GM18867 (cell line): ENCODE measurements at regions not wholly inside any gene's neighbourhood (a gene's known extent, or its start where the extent isn't known, plus 50 kb on each side); places are given as distances from the start of the nearest gene placed in this dataset.
"Not testable (repeated sequence)": the region's sequence is repeated elsewhere in the genome, so short reads cannot be mapped to it uniquely, and the experiment has no call there.

Experiments
- ATAC-seq: cut with Tn5 transposase; IDR thresholded peaks from one replicate; pipeline ENCODE4 v1.9.1; 2021; ENCODE audit warnings: mild to moderate bottlenecking, moderate library complexity; ENCODE audit not compliant: unreplicated experiment

DNA sequence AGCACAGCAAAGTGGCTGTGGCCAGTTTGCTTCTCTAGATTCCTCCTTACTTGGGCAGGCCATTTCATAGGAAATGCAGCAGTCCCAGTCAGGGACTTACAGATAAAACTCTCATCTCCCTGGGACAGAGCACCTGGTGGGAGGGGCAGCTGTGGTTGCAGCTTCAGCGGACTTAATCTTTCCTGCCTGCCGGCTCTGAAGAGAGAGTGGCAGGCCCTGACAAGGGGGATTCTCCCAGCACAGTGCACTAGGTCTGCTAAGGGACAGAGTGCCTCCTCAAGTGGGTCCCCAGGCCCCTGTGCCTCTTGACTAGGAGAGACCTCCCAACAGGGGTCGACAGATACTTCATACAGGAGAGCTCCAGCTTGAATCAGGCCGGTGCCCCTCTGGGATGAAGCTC lies 1649.1 kb downstream of the LRRC4C start:
- ATAC-seq = no peak

- no peak for ATAC-seq
Observed at GRCh38 chr11:39809833-39810232, 1649.6 kb downstream of the LRRC4C start.

DNA sequence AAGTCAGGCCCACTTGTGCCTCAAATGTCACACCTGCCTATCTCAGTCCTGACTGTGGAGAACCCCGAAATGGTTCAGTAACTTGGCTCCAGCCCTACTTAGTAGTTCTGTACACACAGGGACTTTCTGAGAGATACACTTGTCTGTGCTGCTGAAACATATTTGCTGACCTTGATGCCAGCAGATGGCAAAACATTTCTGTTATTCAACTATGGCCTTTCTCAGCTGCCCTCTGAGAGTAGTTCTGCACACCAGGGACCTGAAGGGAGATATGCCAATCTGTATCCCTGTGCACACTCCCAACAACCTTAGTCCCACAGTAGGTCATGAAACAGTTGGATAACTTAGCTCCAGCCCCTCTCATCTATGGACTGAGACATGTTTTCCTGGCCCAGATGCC lies 1651.5 kb downstream of the LRRC4C start:
- ATAC-seq = no peak

- ATAC-seq = no peak
Observed at GRCh38 chr11:39806652-39807051, 1652.8 kb downstream of the LRRC4C start.

- no peak for ATAC-seq
Observed at GRCh38 chr11:39804271-39804670, 1655.2 kb downstream of the LRRC4C start.

GRCh38 chr11:39786682-39787081 lies 1672.8 kb downstream of the LRRC4C start:
- no peak for ATAC-seq

DNA sequence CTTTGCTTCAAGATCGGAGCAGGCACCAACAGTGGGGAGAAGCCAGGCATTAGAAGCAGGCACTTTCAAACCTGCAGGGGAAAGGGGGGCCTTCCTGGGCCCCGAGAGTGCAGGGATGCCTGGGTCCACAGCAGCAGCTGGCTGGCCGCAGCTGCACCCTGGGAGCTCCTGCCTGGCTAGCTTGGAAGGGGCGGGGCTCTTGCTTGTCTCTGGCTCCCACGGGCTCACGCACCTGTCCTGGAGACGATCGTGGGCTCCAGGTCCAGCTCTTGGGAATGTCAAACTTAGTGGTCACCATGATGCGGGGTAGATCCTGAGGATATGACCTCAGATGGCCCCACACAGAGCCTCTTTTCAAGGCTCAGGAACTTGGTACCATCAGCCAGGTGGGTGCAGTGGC lies 1673.2 kb downstream of the LRRC4C start:
- no peak for ATAC-seq

GRCh38 chr11:39784873-39785272 lies 1674.6 kb downstream of the LRRC4C start:
- ATAC-seq = no peak

DNA sequence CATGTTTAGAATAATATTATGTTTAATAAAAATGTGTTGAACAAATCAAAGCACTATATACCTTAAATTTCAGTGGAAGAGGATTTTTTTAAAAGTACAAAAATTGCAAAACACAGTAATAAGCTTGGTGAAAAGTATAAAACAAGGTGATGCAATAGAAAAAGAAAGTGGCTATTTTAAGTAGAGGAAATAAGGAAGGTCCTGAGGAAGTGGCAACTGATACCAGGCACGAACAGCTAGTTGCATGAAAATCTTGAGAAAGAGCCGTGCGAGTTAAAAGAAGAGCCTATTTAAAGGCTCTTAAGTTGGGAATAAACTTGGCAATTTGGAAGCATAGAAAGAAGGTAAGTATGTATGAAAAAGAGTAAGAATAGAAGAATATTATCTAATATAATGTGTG lies 1679.3 kb downstream of the LRRC4C start:
- no peak for ATAC-seq

DNA sequence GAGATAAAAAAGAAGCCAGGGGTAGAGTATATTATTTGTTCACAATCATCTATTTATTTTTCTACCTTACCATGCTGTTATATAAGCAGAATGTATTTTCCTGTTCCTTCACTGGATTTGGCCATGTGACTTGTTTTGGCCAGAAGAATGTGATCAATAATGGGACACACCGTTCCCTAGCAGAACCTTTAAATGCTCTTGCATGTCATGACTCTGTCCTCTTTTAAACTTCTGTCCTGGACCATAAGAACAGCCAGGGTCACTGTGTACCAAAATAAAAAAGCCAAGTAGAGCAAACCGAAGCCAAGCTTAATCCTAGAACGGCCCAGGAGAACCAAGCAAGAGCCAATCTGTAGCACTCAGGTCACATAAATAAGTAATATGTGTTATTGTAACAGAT lies 1682.4 kb downstream of the LRRC4C start:
- ATAC-seq = no peak

DNA sequence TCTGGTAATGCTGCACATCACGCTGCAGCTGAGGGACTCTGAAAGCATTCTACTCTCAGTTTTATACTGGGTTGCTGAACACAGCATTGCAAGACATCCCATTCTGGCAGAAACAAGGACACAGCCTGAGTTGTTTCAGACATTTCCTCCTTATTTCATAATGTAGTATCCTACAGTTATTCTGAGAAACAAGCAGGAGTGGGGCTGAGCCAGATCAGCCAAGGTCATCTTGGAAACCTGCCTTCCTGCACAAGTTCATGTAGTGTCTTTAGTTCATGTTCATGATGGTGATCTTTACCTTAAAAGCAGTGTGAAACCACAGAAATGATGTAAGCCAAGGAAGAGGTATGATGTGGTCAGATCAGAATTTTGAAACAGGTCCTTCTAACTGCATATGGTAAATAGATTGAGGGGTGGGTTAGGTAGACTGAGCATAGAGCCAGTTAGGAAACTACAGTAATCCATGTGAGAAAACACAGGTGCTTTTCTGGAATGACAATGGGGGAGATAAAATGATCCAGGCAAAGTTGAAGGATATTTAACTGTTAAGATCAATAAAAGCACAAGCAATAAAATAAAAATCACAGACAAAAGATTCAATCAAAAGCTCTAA lies 1686.8 kb downstream of the LRRC4C start:
- ATAC-seq = no peak

GRCh38 chr11:39768214-39768613 lies 1691.2 kb downstream of the LRRC4C start:
- ATAC-seq = no peak

DNA sequence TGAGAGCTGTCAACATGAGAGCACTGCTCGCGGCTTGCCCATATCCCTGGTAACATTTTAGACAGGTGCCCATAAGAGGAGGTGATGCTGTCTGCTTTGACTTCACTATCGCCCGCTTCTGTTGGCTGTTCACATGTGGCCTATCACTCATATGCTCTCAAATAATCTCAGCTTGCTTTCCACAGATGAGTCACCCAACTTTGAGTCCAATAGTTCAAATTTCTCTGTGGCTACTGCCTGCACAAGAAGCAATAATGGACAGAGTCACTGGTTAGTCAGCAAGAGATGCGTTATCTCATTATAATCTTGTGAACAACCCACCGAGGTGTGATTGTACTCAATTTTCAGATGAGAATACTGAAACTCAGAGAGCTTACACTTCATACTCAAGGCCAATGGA lies 1714.1 kb downstream of the LRRC4C start:
- ATAC-seq = no peak

DNA sequence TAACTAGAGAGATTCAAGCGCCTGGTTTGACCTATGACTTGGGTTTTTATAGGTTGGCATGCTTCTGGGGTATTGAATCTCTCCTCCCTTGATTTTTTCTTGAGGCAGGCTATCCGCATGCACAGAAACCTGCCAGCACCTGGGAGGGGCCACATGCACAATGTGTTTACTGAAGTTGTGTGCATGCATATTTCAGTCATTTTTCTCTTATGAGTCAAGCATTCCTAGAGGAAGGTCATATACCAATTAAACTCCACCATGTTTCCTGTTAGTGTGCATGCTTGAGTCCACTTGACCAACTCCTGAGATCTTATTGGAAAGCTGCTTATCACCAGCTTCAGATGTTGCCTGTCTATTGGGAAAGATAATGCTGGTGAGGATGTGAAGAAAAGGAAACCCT lies 1718.4 kb downstream of the LRRC4C start:
- ATAC-seq = no peak

DNA sequence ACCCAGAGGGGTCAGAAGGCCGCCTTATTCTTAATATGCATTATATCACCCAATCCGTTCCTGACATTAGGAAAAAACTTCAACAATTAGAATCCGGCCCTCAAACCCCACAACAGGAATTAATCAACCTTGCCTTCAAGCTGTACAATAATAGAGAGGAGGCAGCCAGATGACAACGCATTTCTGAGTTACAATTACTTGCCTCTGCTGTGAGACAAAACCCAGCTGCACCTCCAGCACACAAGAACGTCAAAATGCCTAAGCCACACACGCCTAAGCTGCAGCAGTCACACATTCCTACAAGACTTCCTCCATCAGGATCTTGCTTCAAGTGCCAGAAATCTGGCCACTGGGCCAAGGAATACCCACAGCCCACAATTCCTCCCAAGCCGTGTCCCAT lies 1723.1 kb downstream of the LRRC4C start:
- ATAC-seq = not testable (repeated sequence)

DNA sequence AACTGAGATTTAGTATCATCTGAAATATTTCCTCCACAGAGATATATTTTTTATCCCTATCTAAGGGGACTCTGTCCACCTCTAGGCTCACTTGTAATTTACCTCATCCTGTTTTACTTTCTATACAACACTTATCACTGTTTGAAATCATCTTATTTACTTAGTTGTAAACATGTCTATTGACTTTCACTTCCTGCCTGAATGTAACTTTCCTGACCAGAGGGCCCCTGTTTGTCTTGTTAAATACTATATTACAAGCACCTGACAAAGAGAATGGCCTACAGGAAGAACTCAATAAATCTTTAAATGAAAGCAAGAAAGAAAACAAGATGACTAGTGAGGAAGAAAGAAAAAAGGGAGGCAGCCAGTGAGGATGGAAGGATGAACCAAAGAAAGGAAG lies 1727.5 kb downstream of the LRRC4C start:
- no peak for ATAC-seq

DNA sequence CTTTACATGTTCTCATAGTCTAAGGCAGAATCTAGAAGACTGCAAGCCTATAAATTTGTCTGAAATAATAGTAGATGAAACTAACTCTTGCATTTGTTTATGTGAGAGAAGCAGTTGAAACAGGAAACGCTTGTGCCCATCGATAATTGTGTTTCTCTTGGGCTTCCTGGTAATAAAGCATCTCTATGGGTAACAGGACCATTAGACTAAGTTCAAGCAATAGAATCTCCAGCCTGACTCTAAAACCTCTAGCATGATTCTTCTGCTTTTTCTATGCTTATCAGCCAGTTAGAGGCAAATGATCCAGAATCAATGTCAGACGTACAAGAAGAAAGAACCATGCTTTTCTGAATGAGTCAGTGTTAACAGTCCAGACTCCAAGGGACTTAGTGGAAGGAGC lies 1734.4 kb downstream of the LRRC4C start:
- no peak for ATAC-seq

- no peak for ATAC-seq
Observed at GRCh38 chr11:39724404-39724803, 1735.0 kb downstream of the LRRC4C start.

GRCh38 chr11:39712581-39712980 lies 1746.9 kb downstream of the LRRC4C start:
- no peak for ATAC-seq

GRCh38 chr11:39690856-39691255 lies 1768.6 kb downstream of the LRRC4C start:
- ATAC-seq = no peak

DNA sequence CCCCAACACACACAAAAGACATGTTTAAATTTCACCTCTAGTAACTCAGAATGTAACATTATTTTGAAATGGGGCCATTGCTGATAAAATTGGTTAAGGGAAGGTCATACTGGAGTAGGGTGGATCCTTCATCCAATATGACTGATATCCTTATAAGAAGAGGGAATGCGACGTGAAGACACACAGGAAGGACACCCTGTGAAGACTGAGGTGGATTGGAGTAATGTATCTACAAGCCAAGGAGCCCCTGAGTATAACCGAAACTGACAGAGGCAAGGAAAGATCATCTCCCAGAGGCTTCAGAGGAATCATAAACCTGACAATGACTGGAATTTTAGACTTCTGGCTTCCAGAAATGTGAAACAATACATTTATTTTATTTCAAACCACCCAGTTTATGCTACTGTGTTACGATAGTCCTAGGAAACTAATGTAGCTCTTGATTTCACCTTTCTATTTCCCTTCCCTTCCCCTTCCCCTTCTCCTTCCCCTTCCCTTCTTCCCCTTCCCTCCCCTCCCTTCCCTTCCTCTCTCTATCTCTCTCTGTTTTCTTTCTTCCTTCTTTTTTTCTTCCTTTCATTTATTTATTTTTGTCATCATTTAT lies 1775.4 kb downstream of the LRRC4C start:
- no peak for ATAC-seq

DNA sequence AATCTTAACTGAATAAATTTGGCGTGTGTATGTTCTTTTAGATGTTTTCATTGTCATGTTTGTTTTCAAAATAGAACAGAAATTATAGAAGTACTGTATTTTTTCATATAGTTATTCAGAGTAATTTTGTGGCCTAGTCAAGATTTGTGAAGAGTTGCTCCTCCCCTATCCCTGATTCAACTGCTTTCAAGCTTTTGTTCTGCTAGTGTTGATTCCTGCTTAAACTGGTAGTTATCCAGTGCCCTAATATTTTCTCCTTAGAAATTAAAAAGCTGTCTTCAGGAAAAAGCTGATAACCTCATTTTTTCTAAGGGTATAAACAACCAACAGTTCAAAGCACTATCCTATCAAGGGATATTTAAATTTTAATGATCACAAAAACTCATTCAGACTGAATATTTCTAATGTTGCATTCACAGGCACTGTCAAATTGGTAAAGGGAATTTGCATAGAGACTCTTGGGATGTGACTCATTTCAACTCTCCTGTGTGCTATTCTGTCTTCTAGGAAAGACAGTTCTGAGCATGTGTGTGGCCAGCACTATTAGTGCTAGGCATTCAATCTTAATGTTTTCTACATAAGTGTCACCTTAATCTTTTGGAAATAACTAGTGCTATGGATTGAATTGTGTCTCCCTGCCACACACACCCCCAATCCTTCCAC lies 1776.0 kb downstream of the LRRC4C start:
- ATAC-seq = no peak

DNA sequence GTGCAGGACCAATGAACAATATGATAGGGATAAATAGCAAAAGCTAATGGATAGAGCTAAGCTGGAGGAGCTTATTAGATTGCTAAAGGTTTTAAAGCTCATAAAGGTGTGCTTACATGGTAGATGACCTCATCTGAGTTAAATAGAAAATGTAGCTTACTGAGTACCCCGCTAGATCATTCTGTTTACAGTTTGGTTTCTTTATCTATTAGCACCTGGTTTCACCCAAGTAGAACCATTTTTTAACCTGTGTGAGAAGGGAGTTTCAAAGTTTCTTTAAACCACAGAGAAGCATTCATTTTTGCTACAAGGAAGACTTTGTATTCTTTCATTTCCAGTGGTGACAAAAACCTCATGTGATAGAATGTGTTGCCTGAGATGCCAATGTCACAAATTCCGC lies 1778.0 kb downstream of the LRRC4C start:
- ATAC-seq = no peak
